Kidney epithelial cell (primary cell): ENCODE measurements at regions not wholly inside any gene's neighbourhood (a gene's known extent, or its start where the extent isn't known, plus 50 kb on each side); places are given as distances from the start of the nearest gene placed in this dataset.
"Not testable (repeated sequence)": the region's sequence is repeated elsewhere in the genome, so short reads cannot be mapped to it uniquely, and the experiment has no call there.

Experiments used
- DNase-seq: peaks from one replicate; pipeline ENCODE4 v3.0.0-alpha.2; 2010; ENCODE audit warnings: low read depth
- H3K27me3 ChIP-seq: 2 replicates; pipeline ENCODE4 v1.6.0; 2011; ENCODE audit warnings: low read length; ENCODE audit not compliant: control insufficient read depth, insufficient read depth
- H3K36me3 ChIP-seq: 2 replicates; pipeline ENCODE4 v1.5.1; 2011; ENCODE audit warnings: low read length; ENCODE audit not compliant: control insufficient read depth, insufficient read depth
- H3K4me3 ChIP-seq: 2 replicates; pipeline ENCODE4 v1.5.1; 2011; ENCODE audit warnings: low read depth, mild to moderate bottlenecking, control low read depth, low read length
- CTCF ChIP-seq: IDR thresholded peaks from 2 replicates; pipeline ENCODE4 v1.5.1; 2011; ENCODE audit warnings: mild to moderate bottlenecking, moderate library complexity, low read length, control low read depth, inconsistent platforms; ENCODE audit not compliant: insufficient read depth, poor library complexity, severe bottlenecking

- Histone ChIP-seq H3K4me3 (no peak overlapping the region), H3K36me3 (no peaks in the 10 kb centered on the region)
- no peak for DNase-seq
These were observed 136.7 kb upstream of the ARG1 start for GRCh38 chr6:131436358-131436757.

DNA sequence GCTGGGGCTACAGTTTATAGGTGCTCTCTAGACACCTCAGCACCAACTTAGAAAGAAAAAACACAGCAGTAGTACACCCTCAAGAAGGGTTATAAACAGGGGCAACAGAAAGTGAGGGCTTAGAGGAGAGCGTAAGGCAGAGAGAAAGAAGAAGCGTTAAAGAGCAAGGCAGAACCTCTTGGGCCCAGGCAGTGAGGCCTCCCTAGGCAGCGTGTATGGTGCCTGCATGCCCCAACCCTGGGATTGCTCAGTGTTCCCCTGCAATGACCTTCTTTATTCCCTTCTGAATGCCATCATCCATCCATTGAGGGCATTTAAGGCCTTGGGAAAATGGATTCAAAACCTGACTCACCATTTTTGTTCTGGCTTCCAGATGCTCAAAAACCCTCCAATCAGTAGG is 130.0 kb upstream of the ARG1 start:
- no peak for TF ChIP-seq CTCF
- no peak overlapping the region for H3K4me3 ChIP-seq
- DNase-seq: no peak

More at GRCh38 chr6:131436358-131436757, 136.7 kb upstream of the ARG1 start:
- no peaks in the 10 kb centered on the region for H3K27me3 ChIP-seq
- no peak for TF ChIP-seq CTCF

GRCh38 chr6:131443514-131443913 is 129.5 kb upstream of the ARG1 start:
- no peaks in the 10 kb centered on the region for H3K27me3 ChIP-seq

More for the DNA sequence above, 130.0 kb upstream of the ARG1 start:
- Histone ChIP-seq H3K27me3 (no peaks in the 10 kb centered on the region), H3K36me3 (no peaks in the 10 kb centered on the region)

GRCh38 chr6:131445356-131445755 is 127.7 kb upstream of the ARG1 start:
- H3K4me3 ChIP-seq, H3K27me3 ChIP-seq, H3K36me3 ChIP-seq, DNase-seq: not testable (repeated sequence)

More at GRCh38 chr6:131443514-131443913, 129.5 kb upstream of the ARG1 start:
- H3K36me3 ChIP-seq: no peaks in the 10 kb centered on the region
- DNase-seq: no peak
- H3K4me3 ChIP-seq: no peak overlapping the region
- TF ChIP-seq CTCF: no peak

DNA sequence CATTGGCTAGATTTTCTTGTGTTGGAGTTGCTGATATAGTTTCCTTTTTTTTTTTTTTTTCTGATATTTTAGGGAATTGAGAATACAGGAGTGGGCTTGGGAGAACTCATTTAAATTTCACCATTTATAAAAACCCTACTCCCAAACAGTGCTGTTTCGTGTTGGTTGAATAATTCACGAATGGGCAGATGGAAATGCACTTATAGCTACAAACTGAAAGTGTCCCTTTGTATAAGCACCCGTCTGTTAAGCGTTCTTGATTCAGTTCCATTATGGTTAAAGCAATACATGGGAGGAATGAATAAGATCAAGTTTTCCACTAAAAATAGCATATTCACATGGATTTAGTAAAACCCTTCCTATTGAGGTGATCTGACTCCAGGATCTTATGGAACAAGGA is 122.2 kb upstream of the ARG1 start:
- no peak for TF ChIP-seq CTCF
- H3K36me3 ChIP-seq: no peaks in the 10 kb centered on the region
- H3K27me3 ChIP-seq: no peaks in the 10 kb centered on the region
- H3K4me3 ChIP-seq: no peak overlapping the region
- DNase-seq: no peak

GRCh38 chr6:131451321-131452144 is 121.5 kb upstream of the ARG1 start:
- H3K4me3 ChIP-seq: no peak overlapping the region
- no peaks in the 10 kb centered on the region for H3K27me3 ChIP-seq
- no peaks in the 10 kb centered on the region for H3K36me3 ChIP-seq
- no peak for DNase-seq
- no peak for TF ChIP-seq CTCF
